Stimulated activated naive CD8-positive, alpha-beta T cell treated with anti-CD3 and anti-CD28 coated beads, Interleukin-15, amount 100 ng/mL, for 72 hours (primary cell): ENCODE measurements at regions not wholly inside any gene's neighbourhood (a gene's known extent, or its start where the extent isn't known, plus 50 kb on each side); places are given as distances from the start of the nearest gene placed in this dataset.
A peak's percentile ranks its signal among the peaks of the same experiment; 100 is the strongest.
"Not testable (repeated sequence)": the region's sequence is repeated elsewhere in the genome, so short reads cannot be mapped to it uniquely, and the experiment has no call there.

Source experiments
- ATAC-seq: fragments of 150-1000 bp; cut with Tn5 transposase; 2 replicates; pipeline ENCODE4 v1.10.0; 2021; ENCODE audit warnings: mild to moderate bottlenecking, moderate library complexity
- DNase-seq, 2 donors: peaks; one replicate each; pipeline ENCODE4 v3.0.0; 2021 to 2022
- H3K27ac Mint-ChIP-seq, 2 donors: one replicate each; pipeline ENCODE4 v1.8.0; 2022; ENCODE audit warnings: mild to moderate bottlenecking in 2 of 2, mixed read lengths in 2 of 2, moderate library complexity in 2 of 2
- H3K27me3 Mint-ChIP-seq: one replicate; pipeline ENCODE4 v1.8.0; 2022; ENCODE audit warnings: mixed read lengths
- H3K4me1 Mint-ChIP-seq: one replicate; pipeline ENCODE4 v1.8.0; 2022; ENCODE audit warnings: mild to moderate bottlenecking, mixed read lengths
- H3K4me3 Mint-ChIP-seq, 2 donors: one replicate each; pipeline ENCODE4 v1.8.0; 2022; ENCODE audit warnings: mild to moderate bottlenecking in 2 of 2, mixed read lengths in 2 of 2, moderate library complexity in 1 of 2
- H3K9me3 Mint-ChIP-seq, 2 donors: one replicate each; pipeline ENCODE4 v1.8.0; 2022; ENCODE audit warnings: mixed read lengths in 2 of 2

DNA sequence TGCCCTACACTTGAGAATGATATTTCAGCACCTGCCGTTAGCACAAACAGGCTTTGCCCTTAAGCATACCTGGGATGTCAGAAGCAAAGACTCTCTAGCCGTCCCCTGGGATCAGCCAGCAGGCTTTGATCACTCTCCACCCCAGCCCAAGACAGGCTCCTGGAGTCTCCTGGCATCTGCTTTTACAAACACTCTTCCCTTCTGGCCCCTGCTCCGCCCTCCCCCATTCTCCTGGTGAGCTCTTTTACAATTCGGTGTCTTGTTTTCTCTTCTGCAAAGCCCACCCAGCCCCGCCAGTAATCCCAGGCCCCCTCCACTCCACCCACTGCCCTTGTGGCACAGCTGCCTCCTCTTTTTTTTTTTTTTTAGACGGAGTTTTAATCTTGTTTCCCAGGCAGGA is 50.4 kb downstream of the KATNIP start:
- Mint-ChIP-seq H3K27me3 (no peaks in the 10 kb centered on the region), H3K4me3 (no peak overlapping the region), H3K4me1 (no peaks in the 10 kb centered on the region), H3K9me3 (no peaks in the 10 kb centered on the region), H3K27ac (no peak overlapping the region)
- DNase-seq (no peak), ATAC-seq (no peak)

- ATAC-seq = no peak
- H3K4me1 Mint-ChIP-seq = no peaks in the 10 kb centered on the region
- H3K27ac Mint-ChIP-seq = peak overlapping the region in 1 of 2 donors; percentile 45
- H3K9me3 Mint-ChIP-seq = no peaks in the 10 kb centered on the region
- no peaks in the 10 kb centered on the region for H3K27me3 Mint-ChIP-seq
- no peak overlapping the region for H3K4me3 Mint-ChIP-seq
- DNase-seq = no peak
Observed at GRCh38 chr16:27602103-27602502, 52.2 kb downstream of the KATNIP start.

DNA sequence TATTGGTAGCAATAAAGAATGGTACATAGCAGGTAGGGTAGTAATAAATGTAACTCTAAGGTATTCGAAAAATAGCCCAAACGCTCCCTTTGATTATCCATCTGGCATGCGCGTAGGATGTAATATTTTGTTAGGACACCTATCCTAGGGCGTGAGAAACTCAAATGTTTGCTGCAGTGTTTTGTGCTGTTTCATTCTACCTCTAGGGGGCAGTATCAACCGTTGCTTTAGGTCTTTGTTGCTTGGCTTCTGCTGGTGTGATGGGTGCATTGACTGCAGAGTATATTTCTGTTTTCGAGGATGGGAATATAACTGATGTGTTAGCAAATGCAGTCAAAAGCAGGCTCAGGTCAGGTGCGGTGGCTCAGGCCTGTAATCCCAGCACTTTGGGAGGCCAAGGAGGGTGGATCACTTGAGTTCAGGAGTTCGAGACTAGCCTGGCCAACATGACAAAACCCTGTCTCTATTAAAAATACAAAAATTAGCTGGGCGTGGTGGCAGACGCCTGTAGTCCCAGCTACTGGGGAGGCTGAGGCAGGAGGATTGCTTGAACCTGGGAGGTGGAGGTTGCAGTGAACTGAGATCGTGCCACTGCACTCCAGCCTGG is 55.7 kb downstream of the KATNIP start:
- not testable (repeated sequence) for H3K27me3 Mint-ChIP-seq, H3K4me1 Mint-ChIP-seq, H3K4me3 Mint-ChIP-seq, ATAC-seq, H3K27ac Mint-ChIP-seq, H3K9me3 Mint-ChIP-seq
- peak; percentile 7 to 11 for DNase-seq

- Mint-ChIP-seq H3K4me3 (no peak overlapping the region), H3K4me1 (no peaks in the 10 kb centered on the region), H3K9me3 (no peaks in the 10 kb centered on the region), H3K27me3 (no peaks in the 10 kb centered on the region), H3K27ac (no peak overlapping the region)
- ATAC-seq (no peak), DNase-seq (no peak)
Observed at GRCh38 chr16:27611340-27611739, 61.4 kb downstream of the KATNIP start.

DNA sequence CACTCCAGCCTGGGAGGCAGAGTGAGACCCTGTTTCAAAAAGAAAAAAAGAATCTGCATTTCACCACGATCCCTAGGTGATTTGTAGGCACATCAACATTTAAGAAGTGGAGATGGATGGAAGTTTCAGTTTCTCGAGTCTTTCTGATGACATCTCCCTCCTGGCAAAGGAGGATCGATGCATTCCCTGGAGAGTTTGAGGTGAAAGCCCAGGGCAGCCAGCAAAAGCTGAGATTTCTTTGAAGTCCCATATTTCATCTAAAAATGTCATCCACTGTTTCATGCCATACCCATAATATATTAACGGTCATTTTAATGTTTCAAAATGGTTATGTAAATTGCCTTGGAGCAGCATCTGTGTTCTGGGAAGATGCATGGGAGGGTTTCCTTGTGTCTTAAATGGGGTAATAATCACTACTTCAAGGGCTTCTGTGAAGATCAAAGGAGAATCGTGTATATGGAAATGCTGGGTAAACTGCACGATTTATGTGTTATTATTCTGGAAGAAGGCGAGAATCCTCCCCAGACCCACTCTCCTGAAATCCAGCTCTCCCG is 63.4 kb downstream of the KATNIP start:
- H3K9me3 Mint-ChIP-seq = no peaks in the 10 kb centered on the region
- H3K27me3 Mint-ChIP-seq = no peaks in the 10 kb centered on the region
- H3K4me3 Mint-ChIP-seq = no peak overlapping the region
- H3K4me1 Mint-ChIP-seq = no peaks in the 10 kb centered on the region
- DNase-seq = no peak
- ATAC-seq = no peak
- H3K27ac Mint-ChIP-seq = no peak overlapping the region

DNA sequence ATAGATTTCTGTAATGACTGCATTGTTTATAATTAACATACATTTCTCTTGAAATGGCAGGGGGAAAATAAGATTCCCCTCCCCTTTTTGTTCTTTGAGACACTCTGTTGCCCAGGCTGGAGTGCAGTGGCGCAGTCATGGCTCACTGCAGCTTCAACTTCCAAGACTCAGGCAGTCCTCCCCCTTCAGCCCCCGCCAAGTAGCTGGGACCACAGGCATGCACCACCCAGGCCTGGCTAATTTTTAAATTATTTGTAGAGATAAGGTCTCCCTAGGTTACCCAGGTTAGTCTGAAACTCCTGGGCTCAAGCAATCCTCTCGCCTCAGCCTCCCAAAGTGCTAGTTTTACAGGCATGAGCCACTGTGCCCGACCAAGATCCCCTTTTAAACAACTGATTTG is 67.7 kb downstream of the KATNIP start:
- no peak for ATAC-seq

GRCh38 chr16:27618165-27618564 is 68.2 kb downstream of the KATNIP start:
- no peak overlapping the region for H3K4me3 Mint-ChIP-seq
- no peak overlapping the region for H3K27ac Mint-ChIP-seq
- DNase-seq = no peak
- ATAC-seq = no peak
- H3K9me3 Mint-ChIP-seq = no peaks in the 10 kb centered on the region
- no peaks in the 10 kb centered on the region for H3K4me1 Mint-ChIP-seq
- H3K27me3 Mint-ChIP-seq = no peaks in the 10 kb centered on the region

More for the DNA sequence above, 67.7 kb downstream of the KATNIP start:
- H3K27ac Mint-ChIP-seq = no peak overlapping the region
- H3K4me1 Mint-ChIP-seq = no peaks in the 10 kb centered on the region
- H3K27me3 Mint-ChIP-seq = no peaks in the 10 kb centered on the region
- DNase-seq = no peak
- no peak overlapping the region for H3K4me3 Mint-ChIP-seq
- no peaks in the 10 kb centered on the region for H3K9me3 Mint-ChIP-seq

GRCh38 chr16:27618606-27619327 is 68.8 kb downstream of the KATNIP start:
- H3K27ac Mint-ChIP-seq = no peak overlapping the region
- no peaks in the 10 kb centered on the region for H3K9me3 Mint-ChIP-seq
- ATAC-seq = no peak
- H3K4me3 Mint-ChIP-seq = no peak overlapping the region
- DNase-seq = no peak
- H3K4me1 Mint-ChIP-seq = no peaks in the 10 kb centered on the region
- no peaks in the 10 kb centered on the region for H3K27me3 Mint-ChIP-seq

- no peaks in the 10 kb centered on the region for H3K9me3 Mint-ChIP-seq
- DNase-seq (no peak), ATAC-seq (no peak)
- no peak overlapping the region for H3K27ac Mint-ChIP-seq
- H3K27me3 Mint-ChIP-seq = no peaks in the 10 kb centered on the region
- no peaks in the 10 kb centered on the region for H3K4me1 Mint-ChIP-seq
- H3K4me3 Mint-ChIP-seq = no peak overlapping the region
Observed at GRCh38 chr16:27620541-27620940, 70.6 kb downstream of the KATNIP start.

DNA sequence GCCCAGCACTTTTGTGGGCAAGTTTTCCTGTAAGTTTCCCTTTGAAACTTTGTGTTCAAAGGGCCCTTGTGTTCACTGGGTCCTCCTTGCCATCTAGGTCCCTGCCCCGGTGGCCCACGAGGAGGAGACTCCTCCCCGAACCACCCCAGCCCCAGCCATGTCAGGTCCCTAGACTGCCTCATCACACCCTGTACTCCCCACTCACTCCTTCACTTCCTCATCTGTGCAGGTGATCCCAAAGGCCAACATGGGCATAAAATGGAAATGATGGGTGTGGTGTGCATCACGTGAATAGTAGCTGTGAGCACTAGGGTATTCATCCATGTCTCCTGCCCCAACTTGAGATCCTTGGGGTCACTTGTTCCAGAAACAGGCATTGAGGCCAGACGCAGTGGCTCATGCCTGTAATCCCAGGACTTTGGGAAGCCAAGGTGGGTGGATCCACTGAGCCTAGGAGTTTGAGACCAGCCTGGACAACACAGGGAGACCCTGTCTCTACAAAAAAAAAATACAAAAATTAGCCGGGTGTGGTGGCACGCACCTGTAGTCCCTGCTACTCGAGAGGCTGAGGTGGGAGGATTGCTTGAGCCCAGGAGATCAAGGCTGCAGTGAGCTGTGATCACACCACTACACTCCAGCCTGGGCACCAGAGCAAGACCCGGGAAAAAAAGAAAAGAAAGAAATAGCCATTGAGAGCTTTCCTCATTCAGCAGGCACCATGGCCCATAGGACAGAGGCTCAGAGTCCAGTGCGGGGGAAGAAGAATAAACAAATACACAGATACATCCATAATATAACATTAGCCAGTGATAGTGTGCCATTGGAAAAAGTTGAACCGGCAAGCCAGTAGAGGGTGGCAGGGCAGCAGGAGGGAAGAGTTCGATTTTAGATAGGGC is 74.5 kb downstream of the KATNIP start:
- DNase-seq (no peak), ATAC-seq (no peak)
- peak overlapping the region; percentile 5 to 77 for H3K27ac Mint-ChIP-seq
- no peaks in the 10 kb centered on the region for H3K27me3 Mint-ChIP-seq
- H3K4me3 Mint-ChIP-seq = no peak overlapping the region
- no peaks in the 10 kb centered on the region for H3K4me1 Mint-ChIP-seq
- H3K9me3 Mint-ChIP-seq = no peaks in the 10 kb centered on the region

DNA sequence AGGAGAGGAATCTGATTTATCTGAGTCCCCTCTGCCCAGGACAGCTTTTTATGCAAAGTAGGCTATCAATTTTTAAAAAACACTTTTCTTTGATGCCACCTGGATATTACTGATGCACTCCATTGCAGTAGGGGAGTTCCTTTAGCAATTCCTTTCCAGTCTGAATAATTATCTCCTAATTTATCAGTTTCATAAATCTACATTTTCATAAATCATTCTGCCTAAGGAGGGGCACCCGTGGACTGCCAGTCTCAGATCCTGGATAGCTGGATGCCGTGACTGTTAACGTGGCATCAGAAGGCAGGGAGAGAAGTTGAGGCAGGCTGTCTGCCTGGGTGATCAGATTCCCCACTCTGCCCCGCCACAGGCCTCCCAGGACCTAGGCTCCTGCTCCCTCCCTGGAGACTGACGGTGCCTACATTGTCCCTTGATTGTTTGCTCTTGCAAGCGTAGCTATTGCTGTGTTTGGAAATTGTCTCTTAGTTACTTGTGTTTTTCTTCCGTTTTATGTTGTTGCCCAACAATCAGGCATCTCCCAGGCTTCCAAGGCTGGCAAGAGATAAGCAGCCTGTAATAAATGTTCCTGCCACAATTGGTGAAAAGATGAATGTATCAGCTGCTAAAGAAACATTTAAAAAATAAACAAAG is 75.2 kb downstream of the KATNIP start:
- Mint-ChIP-seq H3K27ac (no peak overlapping the region), H3K4me1 (no peaks in the 10 kb centered on the region), H3K4me3 (no peak overlapping the region), H3K27me3 (no peaks in the 10 kb centered on the region), H3K9me3 (no peaks in the 10 kb centered on the region)
- ATAC-seq (no peak), DNase-seq (no peak)

- no peak overlapping the region for H3K27ac Mint-ChIP-seq
- DNase-seq (no peak), ATAC-seq (no peak)
- H3K4me3 Mint-ChIP-seq = no peak overlapping the region
- no peaks in the 10 kb centered on the region for H3K27me3 Mint-ChIP-seq
- H3K4me1 Mint-ChIP-seq = no peaks in the 10 kb centered on the region
- no peaks in the 10 kb centered on the region for H3K9me3 Mint-ChIP-seq
Observed at GRCh38 chr16:27627136-27627535, 77.2 kb downstream of the KATNIP start.

GRCh38 chr16:27628241-27628942 is 78.4 kb downstream of the KATNIP start:
- DNase-seq (no peak), ATAC-seq (no peak)
- no peaks in the 10 kb centered on the region for H3K4me1 Mint-ChIP-seq
- no peaks in the 10 kb centered on the region for H3K9me3 Mint-ChIP-seq
- no peak overlapping the region for H3K4me3 Mint-ChIP-seq
- H3K27ac Mint-ChIP-seq = no peak overlapping the region
- no peaks in the 10 kb centered on the region for H3K27me3 Mint-ChIP-seq

- H3K4me1 Mint-ChIP-seq, DNase-seq, ATAC-seq, H3K27me3 Mint-ChIP-seq, H3K9me3 Mint-ChIP-seq, H3K4me3 Mint-ChIP-seq: not testable (repeated sequence)
- H3K27ac Mint-ChIP-seq = peak overlapping the region in 1 of 2 donors; percentile 59
Observed at GRCh38 chr16:27628943-27629462, 79.1 kb downstream of the KATNIP start.

DNA sequence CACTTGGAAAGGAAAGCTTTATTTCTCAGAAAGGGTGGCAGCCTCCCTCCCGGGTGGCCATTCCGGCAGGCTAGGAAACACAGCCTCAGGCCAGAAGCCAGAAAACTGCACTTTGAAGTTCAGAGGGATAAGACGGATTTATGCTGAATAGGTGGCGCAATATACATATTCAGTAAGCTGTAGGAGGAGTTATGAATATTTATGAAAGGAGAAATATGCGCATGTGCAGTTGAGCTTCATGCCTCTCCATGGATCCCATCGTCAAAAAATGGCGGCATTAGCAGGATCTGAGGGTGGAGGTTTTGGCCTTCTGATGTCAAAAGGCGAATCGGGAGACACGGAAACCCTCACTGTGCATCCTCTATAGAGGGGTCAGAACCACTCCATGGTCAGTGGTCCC is 82.3 kb downstream of the KATNIP start:
- Mint-ChIP-seq H3K27me3 (no peaks in the 10 kb centered on the region), H3K4me3 (no peak overlapping the region), H3K4me1 (no peaks in the 10 kb centered on the region), H3K9me3 (no peaks in the 10 kb centered on the region), H3K27ac (peak overlapping the region in 1 of 2 donors; percentile 86)
- DNase-seq = no peak
- no peak for ATAC-seq
